PC-3 (cell line): ENCODE measurements at regions not wholly inside any gene's neighbourhood (a gene's known extent, or its start where the extent isn't known, plus 50 kb on each side); places are given as distances from the start of the nearest gene placed in this dataset.

Source experiments
- ATAC-seq: fragments of 200-7000 bp; cut with Tn5 transposase; 2 replicates; pipeline ENCODE4 v1.9.1; 2020; ENCODE audit warnings: mild to moderate bottlenecking, moderate library complexity
- BruUV-seq: library from RNA; stranded (reverse); fragments of 400-500 nt; replicated peaks from 2 replicates; lab custom pipeline; 2021; lab: Mats Ljungman, UMichigan
- CTCF ChIA-PET: fragments of 300-600 bp; sonication (Branson Sonifier 250); formaldehyde crosslinking; loops from one replicate; lab custom pipeline; 2022; ENCODE audit warnings: antibody characterized with exemption; lab: Charles Lee
- POLR2A ChIA-PET: fragments of 300-600 bp; sonication (Branson Sonifier 250); formaldehyde crosslinking; loops from one replicate; lab custom pipeline; 2022; ENCODE audit warnings: antibody characterized with exemption; ENCODE audit not compliant: unreplicated experiment; lab: Charles Lee
- DNase-seq: peaks from one replicate; pipeline ENCODE4 v3.0.0-alpha.2; 2015
- H2AFZ ChIP-seq: fragments of 300-600 bp; sonication (generic); 2 replicates; pipeline ENCODE4 v1.6.0; 2016; ENCODE audit warnings: antibody characterized with exemption, low read length
- H3F3A ChIP-seq: fragments of 300-600 bp; sonication (generic); one replicate; pipeline ENCODE4 v1.6.0; 2017; ENCODE audit warnings: antibody characterized with exemption, low read length, control low read depth, mild to moderate bottlenecking; ENCODE audit not compliant: unreplicated experiment
- H3K27ac ChIP-seq: fragments of 300-600 bp; sonication (generic); 2 replicates; pipeline ENCODE4 v1.5.1; 2016; ENCODE audit warnings: mild to moderate bottlenecking, low read length
- H3K27me3 ChIP-seq: fragments of 300-600 bp; sonication (generic); 2 replicates; pipeline ENCODE4 v1.6.1; 2016; ENCODE audit warnings: low read length, mixed read lengths
- H3K36me3 ChIP-seq: fragments of 300-600 bp; sonication (generic); 2 replicates; pipeline ENCODE4 v1.6.1; 2016; ENCODE audit warnings: low read depth, mixed run types, low read length, mixed read lengths
- H3K4me1 ChIP-seq: fragments of 300-600 bp; sonication (generic); 2 replicates; pipeline ENCODE4 v1.5.1; 2016; ENCODE audit warnings: low read length; ENCODE audit not compliant: insufficient read depth
- H3K4me2 ChIP-seq: fragments of 300-600 bp; sonication (generic); 2 replicates; pipeline ENCODE4 v1.6.0; 2016; ENCODE audit warnings: low read length
- H3K4me3 ChIP-seq: fragments of 300-600 bp; sonication (generic); 2 replicates; pipeline ENCODE4 v1.5.1; 2016; ENCODE audit warnings: mild to moderate bottlenecking, low read length, mixed read lengths
- H3K79me2 ChIP-seq: fragments of 300-600 bp; sonication (generic); 2 replicates; pipeline ENCODE4 v1.6.1; 2017; ENCODE audit warnings: low read length, mixed read lengths
- H3K9ac ChIP-seq: fragments of 300-600 bp; sonication (generic); 2 replicates; pipeline ENCODE4 v1.6.0; 2016; ENCODE audit warnings: mild to moderate bottlenecking, low read length
- H3K9me2 ChIP-seq: fragments of 300-600 bp; sonication (generic); replicated peaks from 2 replicates; pipeline ENCODE4 v1.6.1; 2016; ENCODE audit warnings: mixed run types, low read length, mixed read lengths
- H3K9me3 ChIP-seq: fragments of 300-600 bp; sonication (generic); 2 replicates; pipeline ENCODE4 v1.6.1; 2016; ENCODE audit warnings: low read length, mixed read lengths
- H4K20me1 ChIP-seq: fragments of 300-600 bp; sonication (generic); 2 replicates; pipeline ENCODE4 v1.6.1; 2016; ENCODE audit warnings: low read length, mixed read lengths
- EZH2 ChIP-seq: fragments of 300-600 bp; sonication (generic); IDR thresholded peaks from one replicate; pipeline ENCODE4 v1.6.1; 2017; ENCODE audit warnings: antibody characterized with exemption, mild to moderate bottlenecking, low read length; ENCODE audit not compliant: unreplicated experiment
- EZH2phosphoT487 ChIP-seq: fragments of 300-600 bp; sonication (generic); IDR thresholded peaks from 2 replicates; pipeline ENCODE4 v1.6.1; 2018; ENCODE audit warnings: mild to moderate bottlenecking, antibody characterized with exemption, low read length, borderline replicate concordance
- intact Hi-C: fragments of 100-400 bp; cut with micrococcal nuclease; formaldehyde crosslinking; loops from 2 replicates; pipeline ENCODE4 v1.9.0; 2023
- TF ChIP-seq, protein P1 (sequence below): fragments of 300-600 bp; sonication (generic); conservative IDR thresholded peaks from 2 replicates; pipeline ENCODE4 v1.5.1; 2017; ENCODE audit warnings: antibody characterized with exemption, low read depth, mild to moderate bottlenecking, low read length

DNA sequence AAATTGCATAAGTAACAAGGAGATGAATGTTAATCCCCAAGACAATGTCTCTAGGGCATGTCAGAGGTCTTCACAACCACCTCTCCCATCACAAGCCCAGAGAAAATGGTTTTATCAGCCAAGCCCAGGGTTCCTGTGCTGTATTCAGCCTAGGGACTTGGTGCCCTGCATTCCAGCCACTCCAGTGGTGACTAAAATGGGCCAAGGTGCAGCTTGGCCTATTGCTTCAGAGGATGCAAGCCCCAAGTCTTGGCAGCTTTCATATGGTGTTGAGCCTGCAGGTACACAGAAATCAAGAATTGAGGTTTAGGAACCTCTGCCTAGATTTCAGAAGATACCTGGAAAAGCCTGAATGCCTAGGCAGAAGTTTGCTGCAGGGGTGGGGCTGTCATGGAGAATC is 1118.6 kb downstream of the PLA2G4A start:
- Histone ChIP-seq H3K9me3 (no peaks in the 10 kb centered on the region), H3K4me3 (no peak overlapping the region), H3K4me2 (no peak overlapping the region), H3K27me3 (no peaks in the 10 kb centered on the region), H3K9me2 (no peaks in the 10 kb centered on the region), H3K27ac (no peak overlapping the region), H4K20me1 (no peaks in the 10 kb centered on the region), H3K79me2 (no peaks in the 10 kb centered on the region), H3K4me1 (no peaks in the 10 kb centered on the region), H3K36me3 (no peaks in the 10 kb centered on the region), H2AFZ (no peak overlapping the region), H3K9ac (no peak overlapping the region), H3F3A (no peaks in the 10 kb centered on the region)
- no peak for DNase-seq
- ATAC-seq: no peak
- no TSS peak for BruUV-seq
- POLR2A ChIA-PET: no interaction called here
- no peak for TF ChIP-seq EZH2
- intact Hi-C loops: no loop called here
- CTCF ChIA-PET: no interaction called here

DNA sequence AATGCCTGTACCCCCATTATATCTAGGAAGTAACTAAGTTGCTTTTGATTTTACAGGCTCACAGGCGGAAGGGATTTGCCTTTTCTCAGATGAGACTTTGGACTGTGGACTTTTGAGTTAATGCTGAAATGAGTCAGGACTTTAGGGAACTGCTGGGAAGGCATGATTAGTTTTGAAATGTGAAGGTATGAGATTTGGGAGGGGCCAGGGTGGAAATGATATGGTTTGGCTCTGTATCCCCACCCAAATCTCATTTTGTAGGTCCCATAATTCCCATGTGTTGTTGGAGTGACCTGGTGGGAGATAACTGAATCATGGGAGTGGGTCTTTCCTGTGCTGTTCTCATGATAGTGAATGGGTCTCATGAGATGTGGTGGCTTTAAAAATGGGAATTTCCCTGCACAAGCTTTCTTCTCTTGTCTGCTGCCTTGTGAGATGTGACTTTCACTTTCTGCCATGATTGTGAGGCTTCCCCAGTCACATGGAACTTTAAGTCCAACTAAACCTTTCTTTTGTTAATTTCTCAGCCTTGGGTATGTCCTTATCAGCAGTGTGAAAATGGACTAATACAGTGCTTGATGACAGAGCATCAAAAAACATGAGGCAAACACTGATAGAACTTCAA is 1119.5 kb downstream of the PLA2G4A start:
- ATAC-seq: no peak
- Histone ChIP-seq H3K9me3 (no peaks in the 10 kb centered on the region), H2AFZ (no peak overlapping the region), H3K36me3 (no peaks in the 10 kb centered on the region), H3K27me3 (no peaks in the 10 kb centered on the region), H3F3A (no peaks in the 10 kb centered on the region), H3K4me3 (no peak overlapping the region), H3K4me1 (no peaks in the 10 kb centered on the region), H3K79me2 (no peaks in the 10 kb centered on the region), H3K9me2 (no peaks in the 10 kb centered on the region), H3K27ac (no peak overlapping the region), H3K9ac (no peak overlapping the region), H4K20me1 (no peaks in the 10 kb centered on the region), H3K4me2 (no peak overlapping the region)
- ChIA-PET CTCF (no interaction called here), POLR2A (interaction anchor here (0.6 kb wide), 1 partner anchor 1575 kb away, joined by 8 read pairs; no protein-coding TSS in a partner anchor)
- intact Hi-C loops: no loop called here
- no TSS peak for BruUV-seq
- no peak for TF ChIP-seq EZH2phosphoT487
- TF ChIP-seq, protein P1, sequence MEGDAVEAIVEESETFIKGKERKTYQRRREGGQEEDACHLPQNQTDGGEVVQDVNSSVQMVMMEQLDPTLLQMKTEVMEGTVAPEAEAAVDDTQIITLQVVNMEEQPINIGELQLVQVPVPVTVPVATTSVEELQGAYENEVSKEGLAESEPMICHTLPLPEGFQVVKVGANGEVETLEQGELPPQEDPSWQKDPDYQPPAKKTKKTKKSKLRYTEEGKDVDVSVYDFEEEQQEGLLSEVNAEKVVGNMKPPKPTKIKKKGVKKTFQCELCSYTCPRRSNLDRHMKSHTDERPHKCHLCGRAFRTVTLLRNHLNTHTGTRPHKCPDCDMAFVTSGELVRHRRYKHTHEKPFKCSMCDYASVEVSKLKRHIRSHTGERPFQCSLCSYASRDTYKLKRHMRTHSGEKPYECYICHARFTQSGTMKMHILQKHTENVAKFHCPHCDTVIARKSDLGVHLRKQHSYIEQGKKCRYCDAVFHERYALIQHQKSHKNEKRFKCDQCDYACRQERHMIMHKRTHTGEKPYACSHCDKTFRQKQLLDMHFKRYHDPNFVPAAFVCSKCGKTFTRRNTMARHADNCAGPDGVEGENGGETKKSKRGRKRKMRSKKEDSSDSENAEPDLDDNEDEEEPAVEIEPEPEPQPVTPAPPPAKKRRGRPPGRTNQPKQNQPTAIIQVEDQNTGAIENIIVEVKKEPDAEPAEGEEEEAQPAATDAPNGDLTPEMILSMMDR: no peak
- TF ChIP-seq EZH2: no peak
- no peak for DNase-seq

DNA sequence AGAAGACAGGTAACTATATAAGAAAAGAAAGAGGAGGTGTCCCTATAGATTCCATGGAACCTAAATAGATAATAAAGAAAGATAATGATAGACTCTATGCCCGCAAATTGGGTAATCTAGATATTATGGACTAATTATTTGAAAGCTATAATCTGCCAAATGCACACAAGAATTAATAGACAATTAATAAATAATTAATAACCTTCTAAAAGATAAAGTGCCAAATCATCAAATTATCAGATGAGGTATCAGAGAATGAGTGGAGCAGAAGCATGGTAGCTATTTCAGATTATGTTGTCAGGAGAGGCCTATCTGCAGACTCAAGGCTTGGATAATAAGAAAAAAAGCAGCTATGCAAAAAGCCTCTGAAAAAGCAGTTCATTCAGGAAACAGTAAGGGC is 1120.8 kb downstream of the PLA2G4A start:
- TF ChIP-seq, protein P1: no peak
- TF ChIP-seq EZH2phosphoT487 (no peak), EZH2 (no peak)
- no peaks in the 10 kb centered on the region for H3K36me3 ChIP-seq
- no peaks in the 10 kb centered on the region for H4K20me1 ChIP-seq
- no peaks in the 10 kb centered on the region for H3K79me2 ChIP-seq
- intact Hi-C loops: no loop called here
- no peak overlapping the region for H3K4me3 ChIP-seq
- H3K4me2 ChIP-seq: no peak overlapping the region
- no TSS peak for BruUV-seq
- no peaks in the 10 kb centered on the region for H3K9me2 ChIP-seq
- H3K4me1 ChIP-seq: no peaks in the 10 kb centered on the region
- H3K27me3 ChIP-seq: no peaks in the 10 kb centered on the region
- no peaks in the 10 kb centered on the region for H3K9me3 ChIP-seq
- H2AFZ ChIP-seq: no peak overlapping the region
- no peak overlapping the region for H3K9ac ChIP-seq
- DNase-seq (no peak), ATAC-seq (no peak)
- ChIA-PET POLR2A (no interaction called here), CTCF (no interaction called here)
- H3K27ac ChIP-seq: no peak overlapping the region
- no peaks in the 10 kb centered on the region for H3F3A ChIP-seq
